SK-N-SH treated with all-trans-retinoic acid at 6 μM for 48 hours (cell line): ENCODE measurements at regions not wholly inside any gene's neighbourhood (a gene's known extent, or its start where the extent isn't known, plus 50 kb on each side); places are given as distances from the start of the nearest gene placed in this dataset.

Source experiments
- ATAC-seq: fragments of 200-7000 bp; cut with Tn5 transposase; 3 replicates; pipeline ENCODE4 v1.9.1; 2020; ENCODE audit warnings: mild to moderate bottlenecking, moderate library complexity
- ARNTL ChIP-seq: fragments of 450-650 bp; formaldehyde crosslinking; IDR thresholded peaks from 2 replicates; pipeline ENCODE4 v1.5.0; 2020; ENCODE audit warnings: low read depth, mild to moderate bottlenecking, moderate library complexity, borderline replicate concordance
- BACH2 ChIP-seq: fragments of 250-450 bp; sonication (Bioruptor Pico); IDR thresholded peaks from 2 replicates; pipeline ENCODE4 v1.9.0; 2021; ENCODE audit warnings: mild to moderate bottlenecking, borderline replicate concordance
- CSDC2 ChIP-seq: fragments of 250-450 bp; sonication (Bioruptor Pico); IDR thresholded peaks from 2 replicates; pipeline ENCODE4 v1.5.0; 2020; ENCODE audit warnings: mild to moderate bottlenecking, moderate library complexity
- ESRRG ChIP-seq: fragments of 250-450 bp; sonication (Bioruptor Pico); IDR thresholded peaks from 2 replicates; pipeline ENCODE4 v1.6.1; 2021; ENCODE audit warnings: mild to moderate bottlenecking
- GLIS3 ChIP-seq: fragments of 250-450 bp; sonication (Bioruptor Pico); IDR thresholded peaks from 2 replicates; pipeline ENCODE4 v1.5.0; 2020; ENCODE audit warnings: mild to moderate bottlenecking, moderate library complexity
- ISL1 ChIP-seq: fragments of 250-450 bp; sonication (Bioruptor Pico); IDR thresholded peaks from 2 replicates; pipeline ENCODE4 v2.1.2; 2022; ENCODE audit warnings: mild to moderate bottlenecking, moderate library complexity
- OSR1 ChIP-seq: fragments of 250-450 bp; sonication (Bioruptor Pico); IDR thresholded peaks from 2 replicates; pipeline ENCODE4 v1.8.0; 2022; ENCODE audit warnings: moderate library complexity, mild to moderate bottlenecking, inconsistent platforms
- PPARA ChIP-seq: fragments of 250-450 bp; sonication (Bioruptor Pico); IDR thresholded peaks from 2 replicates; pipeline ENCODE4 v1.5.0; 2020; ENCODE audit warnings: mild to moderate bottlenecking, borderline replicate concordance
- RARB ChIP-seq: fragments of 250-450 bp; sonication (Bioruptor Pico); IDR thresholded peaks from 2 replicates; pipeline ENCODE4 v1.8.0; 2021; ENCODE audit warnings: mild to moderate bottlenecking, moderate library complexity
- SNAI2 ChIP-seq: fragments of 250-450 bp; sonication (Bioruptor Pico); IDR thresholded peaks from 2 replicates; pipeline ENCODE4 v1.5.0; 2020; ENCODE audit warnings: mild to moderate bottlenecking, moderate library complexity
- TCF4 ChIP-seq: fragments of 250-450 bp; sonication (Bioruptor Pico); IDR thresholded peaks from 2 replicates; pipeline ENCODE4 v1.8.0; 2021; ENCODE audit warnings: mild to moderate bottlenecking, moderate library complexity, borderline replicate concordance
- TOX ChIP-seq: fragments of 250-450 bp; sonication (Bioruptor Pico); IDR thresholded peaks from 2 replicates; pipeline ENCODE4 v1.8.0; 2021; ENCODE audit warnings: mild to moderate bottlenecking, moderate library complexity, borderline replicate concordance
- ZC3H10 ChIP-seq: fragments of 250-450 bp; sonication (Bioruptor Pico); IDR thresholded peaks from 2 replicates; pipeline ENCODE4 v1.5.1; 2021; ENCODE audit warnings: mild to moderate bottlenecking, moderate library complexity
- ZFP3 ChIP-seq: fragments of 250-450 bp; sonication (Bioruptor Pico); IDR thresholded peaks from 2 replicates; pipeline ENCODE4 v1.5.0; 2020; ENCODE audit warnings: mild to moderate bottlenecking, moderate library complexity
- ZFP30 ChIP-seq: fragments of 450-650 bp; formaldehyde crosslinking; IDR thresholded peaks from 2 replicates; pipeline ENCODE4 v1.5.0; 2022; ENCODE audit warnings: mild to moderate bottlenecking, moderate library complexity
- ZNF565 ChIP-seq: fragments of 450-650 bp; formaldehyde crosslinking; conservative IDR thresholded peaks from 2 replicates; pipeline ENCODE4 v1.5.0; 2020; ENCODE audit warnings: low read depth, mild to moderate bottlenecking, moderate library complexity
- ZNF70 ChIP-seq: fragments of 450-650 bp; formaldehyde crosslinking; IDR thresholded peaks from 2 replicates; pipeline ENCODE4 v1.5.0; 2020; ENCODE audit warnings: mild to moderate bottlenecking, moderate library complexity
- ZNF8 ChIP-seq: fragments of 450-650 bp; formaldehyde crosslinking; IDR thresholded peaks from 2 replicates; pipeline ENCODE4 v1.5.0; 2020; ENCODE audit warnings: mild to moderate bottlenecking, moderate library complexity
- TF ChIP-seq, protein P1 (sequence below): fragments of 250-450 bp; sonication (Bioruptor Pico); IDR thresholded peaks from 2 replicates; pipeline ENCODE4 v1.8.0; 2020; ENCODE audit warnings: mild to moderate bottlenecking, moderate library complexity, borderline replicate concordance
- TF ChIP-seq, protein P2 (sequence below): fragments of 250-450 bp; sonication (Bioruptor Pico); IDR thresholded peaks from 2 replicates; pipeline ENCODE4 v1.5.1; 2021; ENCODE audit warnings: mild to moderate bottlenecking, moderate library complexity
- TF ChIP-seq, protein P3 (sequence below): fragments of 250-450 bp; sonication (Bioruptor Pico); IDR thresholded peaks from 2 replicates; pipeline ENCODE4 v1.5.0; 2020; ENCODE audit warnings: mild to moderate bottlenecking, moderate library complexity
- TF ChIP-seq, protein P4 (sequence below): fragments of 250-450 bp; sonication (Bioruptor Pico); IDR thresholded peaks from 2 replicates; pipeline ENCODE4 v1.8.0; 2021; ENCODE audit warnings: low read depth, mild to moderate bottlenecking, moderate library complexity, borderline replicate concordance

DNA sequence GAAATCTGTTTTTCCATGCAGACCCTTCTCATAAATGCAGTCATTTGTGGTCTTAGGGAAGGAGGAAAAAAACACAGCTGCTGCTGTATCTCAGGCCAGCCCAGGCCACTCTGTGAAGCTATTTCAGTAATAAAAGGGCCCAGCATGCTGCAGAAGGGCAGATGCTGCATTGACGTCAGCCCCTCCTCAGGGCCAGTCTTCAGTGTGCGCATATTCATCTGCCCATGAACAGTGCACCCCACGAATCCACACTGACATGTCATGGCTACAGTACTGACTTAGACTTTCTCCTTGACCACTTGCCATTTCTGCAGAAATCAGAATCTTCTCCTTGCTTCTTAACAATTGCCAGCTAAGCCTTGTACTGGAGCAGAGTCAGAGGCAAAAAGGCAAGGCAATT is 304.7 kb downstream of the GABRG2 start:
- no peak for ATAC-seq
- TF ChIP-seq CSDC2 (CRISPR knock-in tag) = no peak
- TF ChIP-seq BACH2 = no peak
- TF ChIP-seq, protein P1, sequence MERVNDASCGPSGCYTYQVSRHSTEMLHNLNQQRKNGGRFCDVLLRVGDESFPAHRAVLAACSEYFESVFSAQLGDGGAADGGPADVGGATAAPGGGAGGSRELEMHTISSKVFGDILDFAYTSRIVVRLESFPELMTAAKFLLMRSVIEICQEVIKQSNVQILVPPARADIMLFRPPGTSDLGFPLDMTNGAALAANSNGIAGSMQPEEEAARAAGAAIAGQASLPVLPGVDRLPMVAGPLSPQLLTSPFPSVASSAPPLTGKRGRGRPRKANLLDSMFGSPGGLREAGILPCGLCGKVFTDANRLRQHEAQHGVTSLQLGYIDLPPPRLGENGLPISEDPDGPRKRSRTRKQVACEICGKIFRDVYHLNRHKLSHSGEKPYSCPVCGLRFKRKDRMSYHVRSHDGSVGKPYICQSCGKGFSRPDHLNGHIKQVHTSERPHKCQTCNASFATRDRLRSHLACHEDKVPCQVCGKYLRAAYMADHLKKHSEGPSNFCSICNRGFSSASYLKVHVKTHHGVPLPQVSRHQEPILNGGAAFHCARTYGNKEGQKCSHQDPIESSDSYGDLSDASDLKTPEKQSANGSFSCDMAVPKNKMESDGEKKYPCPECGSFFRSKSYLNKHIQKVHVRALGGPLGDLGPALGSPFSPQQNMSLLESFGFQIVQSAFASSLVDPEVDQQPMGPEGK = no peak
- no peak for TF ChIP-seq ZC3H10
- TF ChIP-seq SNAI2 (CRISPR knock-in tag) = no peak
- TF ChIP-seq, protein P2, sequence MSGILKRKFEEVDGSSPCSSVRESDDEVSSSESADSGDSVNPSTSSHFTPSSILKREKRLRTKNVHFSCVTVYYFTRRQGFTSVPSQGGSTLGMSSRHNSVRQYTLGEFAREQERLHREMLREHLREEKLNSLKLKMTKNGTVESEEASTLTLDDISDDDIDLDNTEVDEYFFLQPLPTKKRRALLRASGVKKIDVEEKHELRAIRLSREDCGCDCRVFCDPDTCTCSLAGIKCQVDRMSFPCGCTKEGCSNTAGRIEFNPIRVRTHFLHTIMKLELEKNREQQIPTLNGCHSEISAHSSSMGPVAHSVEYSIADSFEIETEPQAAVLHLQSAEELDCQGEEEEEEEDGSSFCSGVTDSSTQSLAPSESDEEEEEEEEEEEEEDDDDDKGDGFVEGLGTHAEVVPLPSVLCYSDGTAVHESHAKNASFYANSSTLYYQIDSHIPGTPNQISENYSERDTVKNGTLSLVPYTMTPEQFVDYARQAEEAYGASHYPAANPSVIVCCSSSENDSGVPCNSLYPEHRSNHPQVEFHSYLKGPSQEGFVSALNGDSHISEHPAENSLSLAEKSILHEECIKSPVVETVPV = no peak
- TF ChIP-seq TOX (CRISPR knock-in tag) = no peak
- TF ChIP-seq, protein P3, sequence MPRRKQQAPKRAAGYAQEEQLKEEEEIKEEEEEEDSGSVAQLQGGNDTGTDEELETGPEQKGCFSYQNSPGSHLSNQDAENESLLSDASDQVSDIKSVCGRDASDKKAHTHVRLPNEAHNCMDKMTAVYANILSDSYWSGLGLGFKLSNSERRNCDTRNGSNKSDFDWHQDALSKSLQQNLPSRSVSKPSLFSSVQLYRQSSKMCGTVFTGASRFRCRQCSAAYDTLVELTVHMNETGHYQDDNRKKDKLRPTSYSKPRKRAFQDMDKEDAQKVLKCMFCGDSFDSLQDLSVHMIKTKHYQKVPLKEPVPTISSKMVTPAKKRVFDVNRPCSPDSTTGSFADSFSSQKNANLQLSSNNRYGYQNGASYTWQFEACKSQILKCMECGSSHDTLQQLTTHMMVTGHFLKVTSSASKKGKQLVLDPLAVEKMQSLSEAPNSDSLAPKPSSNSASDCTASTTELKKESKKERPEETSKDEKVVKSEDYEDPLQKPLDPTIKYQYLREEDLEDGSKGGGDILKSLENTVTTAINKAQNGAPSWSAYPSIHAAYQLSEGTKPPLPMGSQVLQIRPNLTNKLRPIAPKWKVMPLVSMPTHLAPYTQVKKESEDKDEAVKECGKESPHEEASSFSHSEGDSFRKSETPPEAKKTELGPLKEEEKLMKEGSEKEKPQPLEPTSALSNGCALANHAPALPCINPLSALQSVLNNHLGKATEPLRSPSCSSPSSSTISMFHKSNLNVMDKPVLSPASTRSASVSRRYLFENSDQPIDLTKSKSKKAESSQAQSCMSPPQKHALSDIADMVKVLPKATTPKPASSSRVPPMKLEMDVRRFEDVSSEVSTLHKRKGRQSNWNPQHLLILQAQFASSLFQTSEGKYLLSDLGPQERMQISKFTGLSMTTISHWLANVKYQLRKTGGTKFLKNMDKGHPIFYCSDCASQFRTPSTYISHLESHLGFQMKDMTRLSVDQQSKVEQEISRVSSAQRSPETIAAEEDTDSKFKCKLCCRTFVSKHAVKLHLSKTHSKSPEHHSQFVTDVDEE (CRISPR knock-in tag) = no peak
- TF ChIP-seq ZNF565 = no peak
- no peak for TF ChIP-seq ISL1
- TF ChIP-seq ESRRG (CRISPR knock-in tag) = no peak
- TF ChIP-seq, protein P4, sequence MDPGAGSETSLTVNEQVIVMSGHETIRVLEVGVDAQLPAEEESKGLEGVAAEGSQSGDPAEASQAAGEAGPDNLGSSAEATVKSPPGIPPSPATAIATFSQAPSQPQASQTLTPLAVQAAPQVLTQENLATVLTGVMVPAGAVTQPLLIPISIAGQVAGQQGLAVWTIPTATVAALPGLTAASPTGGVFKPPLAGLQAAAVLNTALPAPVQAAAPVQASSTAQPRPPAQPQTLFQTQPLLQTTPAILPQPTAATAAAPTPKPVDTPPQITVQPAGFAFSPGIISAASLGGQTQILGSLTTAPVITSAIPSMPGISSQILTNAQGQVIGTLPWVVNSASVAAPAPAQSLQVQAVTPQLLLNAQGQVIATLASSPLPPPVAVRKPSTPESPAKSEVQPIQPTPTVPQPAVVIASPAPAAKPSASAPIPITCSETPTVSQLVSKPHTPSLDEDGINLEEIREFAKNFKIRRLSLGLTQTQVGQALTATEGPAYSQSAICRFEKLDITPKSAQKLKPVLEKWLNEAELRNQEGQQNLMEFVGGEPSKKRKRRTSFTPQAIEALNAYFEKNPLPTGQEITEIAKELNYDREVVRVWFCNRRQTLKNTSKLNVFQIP (CRISPR knock-in tag) = no peak
- no peak for TF ChIP-seq ARNTL (CRISPR knock-in tag)
- no peak for TF ChIP-seq ZFP3 (CRISPR knock-in tag)
- TF ChIP-seq RARB (CRISPR knock-in tag) = no peak
- TF ChIP-seq ZNF8 (CRISPR knock-in tag) = no peak
- TF ChIP-seq PPARA = no peak
- TF ChIP-seq ZFP30 = no peak
- TF ChIP-seq, all 23 proteins: peak for 0

DNA sequence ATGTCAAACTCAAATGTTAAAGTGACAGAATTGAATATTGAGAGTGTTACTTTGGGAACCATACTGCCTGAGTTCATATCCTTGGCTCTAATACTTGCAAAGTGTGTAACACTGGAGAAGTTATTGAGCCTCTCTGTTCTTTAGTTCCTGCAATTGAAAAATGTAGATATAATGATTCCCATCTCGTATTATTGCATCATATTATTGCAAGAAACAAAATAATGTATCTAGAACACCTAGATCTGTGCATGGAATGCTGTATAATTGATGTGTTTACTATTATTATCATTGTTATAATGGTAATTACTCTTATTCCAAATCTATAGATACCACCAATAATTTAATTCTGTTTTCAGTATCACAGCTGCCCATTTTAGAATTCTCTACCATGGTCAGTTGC is 310.3 kb downstream of the GABRG2 start:
- no peak for ATAC-seq
- TF ChIP-seq CSDC2 (CRISPR knock-in tag) = no peak
- TF ChIP-seq, protein P3 (CRISPR knock-in tag) = no peak
- TF ChIP-seq ZNF70 = no peak
- no peak for TF ChIP-seq ZNF8 (CRISPR knock-in tag)
- TF ChIP-seq TCF4 (CRISPR knock-in tag) = no peak
- TF ChIP-seq, protein P1 = no peak
- TF ChIP-seq OSR1 (CRISPR knock-in tag) = no peak
- no peak for TF ChIP-seq ESRRG (CRISPR knock-in tag)
- no peak for TF ChIP-seq TOX (CRISPR knock-in tag)
- TF ChIP-seq GLIS3 (CRISPR knock-in tag) = no peak
- TF ChIP-seq PPARA = no peak
- no peak for TF ChIP-seq ZFP30
- TF ChIP-seq ARNTL (CRISPR knock-in tag) = no peak
- TF ChIP-seq, protein P2 = no peak
- no peak for TF ChIP-seq ISL1
- no peak for TF ChIP-seq ZFP3 (CRISPR knock-in tag)
- TF ChIP-seq, protein P4 (CRISPR knock-in tag) = no peak
- TF ChIP-seq SNAI2 (CRISPR knock-in tag) = no peak
- TF ChIP-seq BACH2 = no peak
